H1 (cell line): ENCODE measurements at regions not wholly inside any gene's neighbourhood (a gene's known extent, or its start where the extent isn't known, plus 50 kb on each side); places are given as distances from the start of the nearest gene placed in this dataset.

Source experiments
- CREB1 ChIP-seq: IDR thresholded peaks from 2 replicates; pipeline ENCODE4 v1.6.1; 2012; ENCODE audit warnings: inconsistent platforms
- EZH2 ChIP-seq: fragments of 200-600 bp; sonication (generic); IDR thresholded peaks from 2 replicates; pipeline ENCODE4 v1.7.1; 2012; ENCODE audit warnings: low read depth, mild to moderate bottlenecking, moderate library complexity, low read length, inconsistent platforms; ENCODE audit not compliant: severe bottlenecking
- NRF1 ChIP-seq: IDR thresholded peaks from 2 replicates; pipeline ENCODE4 v1.6.1; 2011; ENCODE audit warnings: mild to moderate bottlenecking, low read depth, low read length, improper control_type of control experiment
- PHF8 ChIP-seq: fragments of 200-600 bp; sonication (generic); conservative IDR thresholded peaks from 2 replicates; pipeline ENCODE4 v1.7.1; 2012; ENCODE audit warnings: low read depth, mild to moderate bottlenecking, inconsistent platforms, low read length, moderate library complexity
- RXRA ChIP-seq: IDR thresholded peaks from 2 replicates; pipeline ENCODE4 v1.6.1; 2011; ENCODE audit warnings: low read depth, mild to moderate bottlenecking, low read length, moderate library complexity; ENCODE audit not compliant: insufficient read depth
- TAF7 ChIP-seq: optimal IDR thresholded peaks from 2 replicates; pipeline ENCODE3; 2011; ENCODE audit warnings: low read depth, mild to moderate bottlenecking, inconsistent platforms, low read length, moderate library complexity, borderline replicate concordance
- TBP ChIP-seq: IDR thresholded peaks from 2 replicates; pipeline ENCODE4 v1.6.1; 2011; ENCODE audit warnings: low read depth, low read length, improper control_type of control experiment
- ZNF274 ChIP-seq: IDR thresholded peaks from 2 replicates; pipeline ENCODE4 v1.7.0; 2012; ENCODE audit warnings: low read length, borderline replicate concordance; ENCODE audit errors: extremely low read depth
- TF ChIP-seq, protein P1 (sequence below): fragments of 300-600 bp; sonication (generic); IDR thresholded peaks from 2 replicates; pipeline ENCODE4 v1.7.1; 2012; ENCODE audit warnings: low read length, moderate library complexity, mild to moderate bottlenecking, inconsistent platforms; ENCODE audit not compliant: insufficient replicate concordance

DNA sequence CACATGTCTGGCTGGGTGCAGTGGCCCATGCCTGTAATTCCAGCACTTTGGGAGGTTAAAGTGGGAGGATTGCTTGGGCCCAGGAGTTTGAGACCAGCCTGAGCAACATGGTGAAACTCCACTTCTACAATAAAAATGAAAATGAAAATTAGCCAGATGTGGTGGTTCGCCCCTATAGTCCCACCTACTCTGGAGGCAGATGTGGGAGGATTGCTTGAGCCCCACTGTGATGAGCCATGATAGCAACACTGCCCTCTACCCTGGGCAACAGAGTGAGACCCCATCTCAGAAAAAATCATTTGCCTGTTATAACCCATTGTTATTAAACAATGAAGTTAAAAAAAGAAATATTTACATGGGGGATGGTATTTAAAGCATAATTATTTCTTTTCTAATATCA, 240.1 kb upstream of the ZPLD1 start (continued):
- TF ChIP-seq, protein P1, sequence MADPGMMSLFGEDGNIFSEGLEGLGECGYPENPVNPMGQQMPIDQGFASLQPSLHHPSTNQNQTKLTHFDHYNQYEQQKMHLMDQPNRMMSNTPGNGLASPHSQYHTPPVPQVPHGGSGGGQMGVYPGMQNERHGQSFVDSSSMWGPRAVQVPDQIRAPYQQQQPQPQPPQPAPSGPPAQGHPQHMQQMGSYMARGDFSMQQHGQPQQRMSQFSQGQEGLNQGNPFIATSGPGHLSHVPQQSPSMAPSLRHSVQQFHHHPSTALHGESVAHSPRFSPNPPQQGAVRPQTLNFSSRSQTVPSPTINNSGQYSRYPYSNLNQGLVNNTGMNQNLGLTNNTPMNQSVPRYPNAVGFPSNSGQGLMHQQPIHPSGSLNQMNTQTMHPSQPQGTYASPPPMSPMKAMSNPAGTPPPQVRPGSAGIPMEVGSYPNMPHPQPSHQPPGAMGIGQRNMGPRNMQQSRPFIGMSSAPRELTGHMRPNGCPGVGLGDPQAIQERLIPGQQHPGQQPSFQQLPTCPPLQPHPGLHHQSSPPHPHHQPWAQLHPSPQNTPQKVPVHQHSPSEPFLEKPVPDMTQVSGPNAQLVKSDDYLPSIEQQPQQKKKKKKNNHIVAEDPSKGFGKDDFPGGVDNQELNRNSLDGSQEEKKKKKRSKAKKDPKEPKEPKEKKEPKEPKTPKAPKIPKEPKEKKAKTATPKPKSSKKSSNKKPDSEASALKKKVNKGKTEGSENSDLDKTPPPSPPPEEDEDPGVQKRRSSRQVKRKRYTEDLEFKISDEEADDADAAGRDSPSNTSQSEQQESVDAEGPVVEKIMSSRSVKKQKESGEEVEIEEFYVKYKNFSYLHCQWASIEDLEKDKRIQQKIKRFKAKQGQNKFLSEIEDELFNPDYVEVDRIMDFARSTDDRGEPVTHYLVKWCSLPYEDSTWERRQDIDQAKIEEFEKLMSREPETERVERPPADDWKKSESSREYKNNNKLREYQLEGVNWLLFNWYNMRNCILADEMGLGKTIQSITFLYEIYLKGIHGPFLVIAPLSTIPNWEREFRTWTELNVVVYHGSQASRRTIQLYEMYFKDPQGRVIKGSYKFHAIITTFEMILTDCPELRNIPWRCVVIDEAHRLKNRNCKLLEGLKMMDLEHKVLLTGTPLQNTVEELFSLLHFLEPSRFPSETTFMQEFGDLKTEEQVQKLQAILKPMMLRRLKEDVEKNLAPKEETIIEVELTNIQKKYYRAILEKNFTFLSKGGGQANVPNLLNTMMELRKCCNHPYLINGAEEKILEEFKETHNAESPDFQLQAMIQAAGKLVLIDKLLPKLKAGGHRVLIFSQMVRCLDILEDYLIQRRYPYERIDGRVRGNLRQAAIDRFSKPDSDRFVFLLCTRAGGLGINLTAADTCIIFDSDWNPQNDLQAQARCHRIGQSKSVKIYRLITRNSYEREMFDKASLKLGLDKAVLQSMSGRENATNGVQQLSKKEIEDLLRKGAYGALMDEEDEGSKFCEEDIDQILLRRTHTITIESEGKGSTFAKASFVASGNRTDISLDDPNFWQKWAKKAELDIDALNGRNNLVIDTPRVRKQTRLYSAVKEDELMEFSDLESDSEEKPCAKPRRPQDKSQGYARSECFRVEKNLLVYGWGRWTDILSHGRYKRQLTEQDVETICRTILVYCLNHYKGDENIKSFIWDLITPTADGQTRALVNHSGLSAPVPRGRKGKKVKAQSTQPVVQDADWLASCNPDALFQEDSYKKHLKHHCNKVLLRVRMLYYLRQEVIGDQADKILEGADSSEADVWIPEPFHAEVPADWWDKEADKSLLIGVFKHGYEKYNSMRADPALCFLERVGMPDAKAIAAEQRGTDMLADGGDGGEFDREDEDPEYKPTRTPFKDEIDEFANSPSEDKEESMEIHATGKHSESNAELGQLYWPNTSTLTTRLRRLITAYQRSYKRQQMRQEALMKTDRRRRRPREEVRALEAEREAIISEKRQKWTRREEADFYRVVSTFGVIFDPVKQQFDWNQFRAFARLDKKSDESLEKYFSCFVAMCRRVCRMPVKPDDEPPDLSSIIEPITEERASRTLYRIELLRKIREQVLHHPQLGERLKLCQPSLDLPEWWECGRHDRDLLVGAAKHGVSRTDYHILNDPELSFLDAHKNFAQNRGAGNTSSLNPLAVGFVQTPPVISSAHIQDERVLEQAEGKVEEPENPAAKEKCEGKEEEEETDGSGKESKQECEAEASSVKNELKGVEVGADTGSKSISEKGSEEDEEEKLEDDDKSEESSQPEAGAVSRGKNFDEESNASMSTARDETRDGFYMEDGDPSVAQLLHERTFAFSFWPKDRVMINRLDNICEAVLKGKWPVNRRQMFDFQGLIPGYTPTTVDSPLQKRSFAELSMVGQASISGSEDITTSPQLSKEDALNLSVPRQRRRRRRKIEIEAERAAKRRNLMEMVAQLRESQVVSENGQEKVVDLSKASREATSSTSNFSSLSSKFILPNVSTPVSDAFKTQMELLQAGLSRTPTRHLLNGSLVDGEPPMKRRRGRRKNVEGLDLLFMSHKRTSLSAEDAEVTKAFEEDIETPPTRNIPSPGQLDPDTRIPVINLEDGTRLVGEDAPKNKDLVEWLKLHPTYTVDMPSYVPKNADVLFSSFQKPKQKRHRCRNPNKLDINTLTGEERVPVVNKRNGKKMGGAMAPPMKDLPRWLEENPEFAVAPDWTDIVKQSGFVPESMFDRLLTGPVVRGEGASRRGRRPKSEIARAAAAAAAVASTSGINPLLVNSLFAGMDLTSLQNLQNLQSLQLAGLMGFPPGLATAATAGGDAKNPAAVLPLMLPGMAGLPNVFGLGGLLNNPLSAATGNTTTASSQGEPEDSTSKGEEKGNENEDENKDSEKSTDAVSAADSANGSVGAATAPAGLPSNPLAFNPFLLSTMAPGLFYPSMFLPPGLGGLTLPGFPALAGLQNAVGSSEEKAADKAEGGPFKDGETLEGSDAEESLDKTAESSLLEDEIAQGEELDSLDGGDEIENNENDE = no peak
- TF ChIP-seq TBP = no peak
- TF ChIP-seq PHF8 = no peak
- TF ChIP-seq ZNF274 = no peak
- TF ChIP-seq NRF1 = no peak
- TF ChIP-seq TAF7 = no peak
- TF ChIP-seq CREB1 = no peak
- no peak for TF ChIP-seq RXRA
- no peak for TF ChIP-seq EZH2
